NCI-H1694 (cell line): ENCODE measurements at regions not wholly inside any gene's neighbourhood (a gene's known extent, or its start where the extent isn't known, plus 50 kb on each side); places are given as distances from the start of the nearest gene placed in this dataset.

Experiments used
- DNase-seq: peaks from one replicate; lab custom pipeline; 2025; lab: John Stamatoyannopoulos, UW

DNA sequence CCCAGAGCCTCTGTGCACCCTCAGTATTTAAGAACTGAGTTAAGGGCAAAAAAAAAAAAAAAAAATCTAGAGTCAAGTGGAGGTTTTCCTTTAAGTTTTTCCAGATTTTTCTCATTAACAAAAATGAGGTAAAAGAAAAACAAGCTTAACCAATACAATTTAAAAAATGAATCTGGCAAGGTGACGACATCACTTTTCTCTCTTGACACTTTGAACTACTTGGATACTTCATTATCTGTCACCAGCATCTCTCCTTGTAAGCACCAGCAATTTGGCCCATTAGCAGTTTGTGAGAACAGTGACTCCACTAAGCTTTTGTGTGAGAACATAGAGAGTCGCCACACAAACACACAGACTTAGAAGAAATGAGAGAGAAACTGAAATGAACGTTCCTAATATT is 345.7 kb upstream of the SLC30A5 start:
- no peak for DNase-seq

DNA sequence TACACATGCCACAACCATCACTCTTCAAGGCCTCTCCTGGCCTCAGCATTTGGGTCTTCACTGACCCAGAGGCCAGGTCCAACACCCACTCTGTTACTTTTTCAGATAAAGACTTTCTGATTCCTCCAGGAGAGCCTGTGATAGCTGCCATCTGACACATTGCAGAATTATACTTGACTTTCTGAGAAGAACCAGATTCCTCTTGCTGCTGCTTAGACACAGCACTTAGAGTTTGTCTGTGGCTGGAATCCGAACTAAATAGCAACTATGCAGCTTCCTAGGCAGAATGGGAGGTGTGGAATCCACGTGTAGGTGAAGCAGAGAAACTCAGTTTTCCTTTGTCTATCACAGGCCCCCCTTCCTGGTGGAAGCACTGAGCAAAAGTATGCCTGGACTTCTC is 344.7 kb upstream of the SLC30A5 start:
- DNase-seq, result no peak

GRCh38 chr5:68749631-68750030 is 344.2 kb upstream of the SLC30A5 start:
- DNase-seq, result no peak

DNA sequence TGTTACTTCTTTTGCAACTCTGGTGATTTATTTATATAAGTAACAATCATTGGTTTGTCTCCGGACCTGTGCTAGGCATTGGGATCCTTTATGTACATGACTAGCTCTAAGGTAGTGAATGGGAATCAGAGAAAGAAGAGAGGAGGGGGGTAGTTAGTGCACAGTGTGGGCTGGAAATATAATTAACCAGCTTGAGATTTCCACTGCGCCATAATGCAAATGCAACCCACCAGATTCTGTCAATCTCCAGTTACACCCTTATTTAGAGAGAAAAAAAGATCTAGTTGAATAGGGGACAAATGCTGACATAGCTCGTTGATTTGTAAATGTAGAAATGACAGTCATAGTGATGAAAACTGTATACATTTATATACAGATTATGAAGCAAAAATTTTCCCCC is 342.2 kb upstream of the SLC30A5 start:
- no peak for DNase-seq

GRCh38 chr5:68754536-68754935 is 339.3 kb upstream of the SLC30A5 start:
- no peak for DNase-seq

DNA sequence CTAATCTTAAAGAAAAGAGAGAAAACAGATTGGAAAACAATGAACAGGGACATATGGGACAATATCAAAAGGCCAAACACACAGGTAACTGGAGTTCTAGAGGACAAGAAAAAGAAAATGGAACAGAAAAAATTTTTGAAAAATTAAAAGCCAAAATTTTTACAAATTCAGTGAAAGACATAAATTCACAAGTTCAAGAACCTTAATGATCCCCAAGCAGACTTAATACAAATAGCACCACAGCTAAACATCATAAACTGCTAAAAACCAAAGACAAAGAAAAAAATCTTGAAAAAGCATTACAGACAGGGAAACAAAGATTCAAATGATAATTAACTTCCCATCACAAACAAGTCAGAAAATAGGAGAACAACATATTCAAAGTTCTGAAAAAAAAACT is 338.5 kb upstream of the SLC30A5 start:
- DNase-seq, result no peak

GRCh38 chr5:68757006-68757405 is 336.8 kb upstream of the SLC30A5 start:
- DNase-seq, result no peak

DNA sequence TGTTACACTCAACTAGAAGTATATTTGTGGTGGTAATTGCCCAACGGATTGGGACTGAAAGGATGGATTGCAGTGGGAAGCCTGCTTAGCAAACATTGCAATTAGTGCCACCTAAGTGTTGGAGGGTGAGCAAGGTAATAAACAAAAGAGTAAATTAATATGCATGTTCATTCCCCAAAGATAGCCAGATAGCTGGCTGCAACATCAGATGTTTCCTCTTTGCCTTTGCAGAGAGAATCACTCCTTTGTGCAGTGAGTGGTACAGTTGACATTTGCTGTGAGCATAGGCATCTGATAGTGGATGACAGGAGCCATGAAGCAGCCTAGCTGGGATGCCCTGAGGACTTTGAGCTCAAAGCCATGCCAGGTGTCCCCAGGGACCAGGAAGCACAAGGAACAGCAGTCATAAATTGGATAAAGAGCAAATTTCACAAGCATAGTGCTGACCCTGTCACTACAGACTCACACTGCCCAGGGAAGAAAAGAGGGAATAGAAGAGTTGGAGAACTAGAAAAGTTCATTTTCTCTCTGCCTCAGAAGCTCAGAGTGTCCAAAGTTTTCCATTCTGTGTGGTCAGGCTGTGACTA is 336.1 kb upstream of the SLC30A5 start:
- DNase-seq, result no peak

- no peak for DNase-seq
These were observed 334.2 kb upstream of the SLC30A5 start for GRCh38 chr5:68759593-68759992.

DNA sequence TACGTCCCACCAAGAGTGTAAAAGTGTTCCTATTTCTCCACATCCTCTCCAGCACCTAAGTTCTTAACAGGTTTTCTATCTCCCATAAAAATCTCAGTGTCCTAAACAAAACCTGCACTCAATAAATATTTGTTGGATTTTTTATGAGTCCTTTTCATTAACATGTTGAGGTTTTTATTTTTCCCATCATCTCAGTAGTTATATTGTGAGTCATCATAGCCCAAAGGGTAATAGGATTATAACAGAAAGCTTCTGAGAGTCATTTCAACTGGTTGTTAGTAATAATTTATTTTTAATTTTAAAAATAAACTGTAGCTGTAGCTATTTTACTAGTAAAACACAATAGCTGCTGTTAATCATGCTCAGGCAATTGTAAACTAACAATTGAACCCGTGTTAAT is 331.6 kb upstream of the SLC30A5 start:
- DNase-seq, result no peak

DNA sequence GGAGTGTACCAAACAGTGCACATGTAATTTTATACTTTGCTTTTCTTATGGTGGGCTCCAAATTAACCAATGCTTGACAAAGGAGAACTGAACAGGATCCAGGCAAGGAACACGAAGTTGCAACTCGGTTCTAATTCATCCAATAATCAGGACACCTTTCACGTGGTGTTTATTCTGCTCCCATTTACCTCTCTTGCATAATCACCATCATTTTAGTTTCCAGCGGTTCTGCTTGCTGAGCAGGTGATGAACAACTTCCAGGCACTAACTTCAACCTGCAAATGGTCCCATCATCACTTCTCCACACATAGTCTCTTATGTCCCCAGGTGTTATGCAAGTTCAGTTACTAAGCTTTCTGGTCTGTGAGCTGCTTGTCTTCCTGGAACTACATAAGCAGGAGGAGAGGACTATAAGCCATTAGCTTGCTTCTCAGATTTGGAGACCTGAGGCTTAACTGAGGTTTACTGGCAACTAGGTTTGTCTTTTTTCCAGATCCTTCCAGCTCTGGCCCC is 326.8 kb upstream of the SLC30A5 start:
- DNase-seq, result no peak

GRCh38 chr5:68770551-68770950 is 323.3 kb upstream of the SLC30A5 start:
- DNase-seq, result no peak

- DNase-seq, result no peak
These were observed 322.6 kb upstream of the SLC30A5 start for GRCh38 chr5:68771221-68771620.

GRCh38 chr5:68771732-68772131 is 322.1 kb upstream of the SLC30A5 start:
- no peak for DNase-seq

DNA sequence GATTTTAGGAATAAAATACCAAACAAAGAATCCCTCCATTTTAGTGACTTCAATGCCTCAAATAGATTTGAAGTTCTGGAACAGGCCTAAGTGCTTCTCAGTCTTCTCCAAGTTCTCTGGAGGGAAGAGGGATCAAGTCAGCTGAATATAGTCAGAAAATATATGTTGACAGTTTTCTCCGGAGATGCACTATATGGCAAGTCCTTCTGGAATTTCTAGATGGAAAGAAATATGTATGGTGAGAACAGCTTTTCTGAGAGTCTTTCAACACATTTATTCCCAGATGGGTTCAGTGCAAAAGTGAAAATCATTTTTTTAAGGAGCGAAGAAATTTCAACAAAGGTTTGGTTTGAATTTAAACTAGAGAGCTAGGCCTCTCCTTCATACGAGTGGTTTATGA is 317.4 kb upstream of the SLC30A5 start:
- no peak for DNase-seq

GRCh38 chr5:68777135-68777534 is 316.7 kb upstream of the SLC30A5 start:
- no peak for DNase-seq

DNA sequence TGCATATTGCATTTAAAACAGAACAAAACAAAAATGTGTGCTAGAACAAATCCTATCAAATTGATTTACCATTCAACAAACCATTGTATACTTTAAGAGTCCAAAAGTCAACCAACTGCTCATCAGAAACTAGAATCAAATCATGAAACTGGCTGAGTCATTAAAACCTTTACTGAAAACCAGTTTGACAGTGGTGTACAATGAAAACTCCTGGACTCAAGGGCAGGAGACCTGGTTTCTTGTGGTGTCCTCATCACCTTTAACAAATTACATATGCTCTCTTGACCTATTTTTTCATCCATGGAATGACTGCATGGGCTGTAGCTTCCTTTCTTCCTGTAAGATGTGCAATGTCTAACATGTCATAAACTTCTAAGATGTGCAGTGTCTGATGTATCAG is 315.3 kb upstream of the SLC30A5 start:
- no peak for DNase-seq

GRCh38 chr5:68780299-68780955 is 313.4 kb upstream of the SLC30A5 start:
- DNase-seq, result no peak

- no peak for DNase-seq
These were observed 300.7 kb upstream of the SLC30A5 start for GRCh38 chr5:68793074-68793473.

- DNase-seq, result no peak
These were observed 299.8 kb upstream of the SLC30A5 start for GRCh38 chr5:68793993-68794392.

DNA sequence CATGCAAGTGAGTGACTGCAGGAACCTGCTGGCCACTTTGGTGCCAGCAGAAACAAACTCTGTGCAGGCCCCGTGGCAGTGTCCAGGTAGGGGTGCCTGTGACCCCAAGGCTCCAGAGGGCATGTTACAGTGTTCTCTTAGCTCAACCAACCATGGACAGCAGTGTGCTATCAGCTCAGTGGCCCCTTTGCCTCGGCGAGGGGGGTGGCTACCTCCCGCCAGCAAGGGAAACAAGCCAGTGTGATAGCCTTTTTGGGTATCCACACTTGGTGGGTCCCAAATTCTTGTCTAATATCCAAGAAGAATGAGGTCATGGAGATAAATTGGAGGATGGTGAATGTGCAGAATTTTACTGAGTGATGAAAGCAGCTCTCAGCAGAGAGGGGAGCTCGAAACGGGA is 298.6 kb upstream of the SLC30A5 start:
- DNase-seq, result no peak

GRCh38 chr5:68798877-68799843 is 294.7 kb upstream of the SLC30A5 start:
- no peak for DNase-seq

GRCh38 chr5:68802430-68802829 is 291.4 kb upstream of the SLC30A5 start:
- DNase-seq, result no peak
